Natural killer cell (primary cell): ENCODE measurements at regions not wholly inside any gene's neighbourhood (a gene's known extent, or its start where the extent isn't known, plus 50 kb on each side); places are given as distances from the start of the nearest gene placed in this dataset.

Experiments used
- ATAC-seq, 3 donors: fragments of 150-1000 bp in 2 of 3; fragments of 200-7000 bp in 1 of 3; cut with Tn5 transposase; 1 replicate in 1 of 3; 2 replicates in 2 of 3; pipeline ENCODE4 v1.10.0; 2021; ENCODE audit warnings: mild to moderate bottlenecking in 2 of 3, moderate library complexity in 2 of 3
- DNase-seq, 2 donors: peaks; one replicate each; pipeline versions ENCODE4 v3.0.0 to v3.0.0-alpha.2; 2013 to 2021; ENCODE audit warnings: mixed read lengths in 1 of 2
- H3K27ac ChIP-seq: one replicate; pipeline ENCODE4 v1.5.1; 2013; ENCODE audit warnings: mild to moderate bottlenecking, low read length
- H3K27me3 ChIP-seq: one replicate; pipeline ENCODE4 v1.6.1; 2013; ENCODE audit warnings: low read length; ENCODE audit not compliant: control insufficient read depth, insufficient read depth
- H3K36me3 ChIP-seq: one replicate; pipeline ENCODE4 v1.6.1; 2013; ENCODE audit warnings: low read length; ENCODE audit not compliant: control insufficient read depth, insufficient read depth
- H3K4me1 ChIP-seq: one replicate; pipeline ENCODE4 v1.6.1; 2013; ENCODE audit warnings: low read length; ENCODE audit not compliant: control insufficient read depth, insufficient read depth
- H3K4me3 ChIP-seq: one replicate; pipeline ENCODE4 v1.5.1; 2013; ENCODE audit warnings: low read length
- H3K9me3 ChIP-seq: one replicate; pipeline ENCODE4 v1.6.1; 2013; ENCODE audit warnings: low read length; ENCODE audit not compliant: control insufficient read depth, insufficient read depth
- H3K27ac Mint-ChIP-seq, 2 donors: one replicate each; pipeline ENCODE4 v1.8.0; 2022; ENCODE audit warnings: mild to moderate bottlenecking in 2 of 2, mixed read lengths in 2 of 2, moderate library complexity in 1 of 2
- H3K27me3 Mint-ChIP-seq, 2 donors: one replicate each; pipeline ENCODE4 v1.8.0; 2022; ENCODE audit warnings: low read depth in 2 of 2, mixed read lengths in 2 of 2
- H3K36me3 Mint-ChIP-seq: one replicate; pipeline ENCODE4 v1.8.0; 2022; ENCODE audit warnings: mixed read lengths
- H3K4me1 Mint-ChIP-seq, 2 donors: one replicate each; pipeline ENCODE4 v1.8.0; 2022; ENCODE audit warnings: mixed read lengths in 2 of 2
- H3K4me3 Mint-ChIP-seq: one replicate; pipeline ENCODE4 v1.8.0; 2022; ENCODE audit warnings: mild to moderate bottlenecking, moderate library complexity, mixed read lengths
- H3K9me3 Mint-ChIP-seq, 2 donors: one replicate each; pipeline ENCODE4 v1.8.0; 2022; ENCODE audit warnings: mixed read lengths in 2 of 2
- WGBS: methylation state at CpG from one replicate; pipeline ENCODE4 v1.1.7; 2013; ENCODE audit warnings: missing lambda C conversion rate; ENCODE audit not compliant: insufficient coverage; 5-methylcytosine and 5-hydroxymethylcytosine counted together
- intact Hi-C: fragments of 100-400 bp; cut with micrococcal nuclease; formaldehyde crosslinking; loops from one replicate; pipeline ENCODE4 v1.14.2; 2022
- TF ChIP-seq, protein P1 (sequence below): fragments of 200-600 bp; IDR thresholded peaks from one replicate; pipeline ENCODE4 v1.8.0; 2022; ENCODE audit warnings: antibody characterized with exemption

DNA sequence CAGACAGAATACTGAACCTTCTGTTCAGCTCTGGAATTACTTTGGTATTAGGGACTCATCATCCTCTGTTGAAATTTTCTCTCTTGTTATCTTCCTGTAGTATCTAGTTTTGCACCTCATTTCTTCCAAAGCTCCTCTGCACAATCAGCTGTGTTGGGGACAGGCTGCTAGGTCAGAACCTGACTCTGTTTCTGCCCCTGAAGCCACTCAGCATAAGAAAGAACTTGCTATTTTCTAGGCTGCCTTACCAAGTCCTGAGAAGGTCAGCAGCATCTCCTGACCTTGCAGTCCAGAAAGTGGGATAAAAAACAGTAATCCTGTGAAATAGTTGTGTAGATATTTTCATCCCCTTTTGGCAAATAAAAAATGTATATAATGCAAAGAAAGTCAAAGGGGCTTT, 862.6 kb downstream of the SORCS3 start:
- ATAC-seq (no peak), DNase-seq (no peak)
- H3K9me3 Mint-ChIP-seq = peaks cover 8 to 11% of the 10 kb centered on the region in 2 donors
- H3K27ac Mint-ChIP-seq = no peak overlapping the region
- Histone ChIP-seq H3K27me3 (no peaks in the 10 kb centered on the region), H3K36me3 (no peaks in the 10 kb centered on the region), H3K27ac (no peak overlapping the region), H3K9me3 (no peaks in the 10 kb centered on the region), H3K4me1 (no peaks in the 10 kb centered on the region), H3K4me3 (no peak overlapping the region)
- TF ChIP-seq, protein P1, sequence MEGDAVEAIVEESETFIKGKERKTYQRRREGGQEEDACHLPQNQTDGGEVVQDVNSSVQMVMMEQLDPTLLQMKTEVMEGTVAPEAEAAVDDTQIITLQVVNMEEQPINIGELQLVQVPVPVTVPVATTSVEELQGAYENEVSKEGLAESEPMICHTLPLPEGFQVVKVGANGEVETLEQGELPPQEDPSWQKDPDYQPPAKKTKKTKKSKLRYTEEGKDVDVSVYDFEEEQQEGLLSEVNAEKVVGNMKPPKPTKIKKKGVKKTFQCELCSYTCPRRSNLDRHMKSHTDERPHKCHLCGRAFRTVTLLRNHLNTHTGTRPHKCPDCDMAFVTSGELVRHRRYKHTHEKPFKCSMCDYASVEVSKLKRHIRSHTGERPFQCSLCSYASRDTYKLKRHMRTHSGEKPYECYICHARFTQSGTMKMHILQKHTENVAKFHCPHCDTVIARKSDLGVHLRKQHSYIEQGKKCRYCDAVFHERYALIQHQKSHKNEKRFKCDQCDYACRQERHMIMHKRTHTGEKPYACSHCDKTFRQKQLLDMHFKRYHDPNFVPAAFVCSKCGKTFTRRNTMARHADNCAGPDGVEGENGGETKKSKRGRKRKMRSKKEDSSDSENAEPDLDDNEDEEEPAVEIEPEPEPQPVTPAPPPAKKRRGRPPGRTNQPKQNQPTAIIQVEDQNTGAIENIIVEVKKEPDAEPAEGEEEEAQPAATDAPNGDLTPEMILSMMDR = no peak
- H3K27me3 Mint-ChIP-seq = no peaks in the 10 kb centered on the region
- no peaks in the 10 kb centered on the region for H3K4me1 Mint-ChIP-seq
- no peak overlapping the region for H3K4me3 Mint-ChIP-seq
- H3K36me3 Mint-ChIP-seq = peaks cover 7% of the 10 kb centered on the region
- intact Hi-C loops = no loop called here

DNA sequence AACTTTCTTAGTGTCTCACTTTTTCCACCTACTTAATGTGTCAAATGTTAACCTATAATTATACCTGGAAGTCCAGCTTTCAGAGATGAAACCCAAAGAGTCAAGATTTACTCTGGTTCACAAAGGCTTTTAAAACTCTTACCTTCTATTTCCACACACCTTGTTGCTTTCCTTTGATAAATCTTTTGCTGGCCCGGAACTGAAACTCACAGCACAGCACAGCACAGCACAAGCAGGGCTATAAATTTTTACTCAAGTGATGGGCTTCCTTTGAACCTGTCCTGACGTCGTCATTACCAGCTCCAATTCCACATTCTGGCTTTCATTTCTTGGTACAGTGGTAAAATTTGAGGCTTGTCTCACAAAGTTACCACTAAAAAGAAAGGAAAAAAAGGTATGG, 861.0 kb downstream of the SORCS3 start:
- H3K4me3 Mint-ChIP-seq = no peak overlapping the region

DNA sequence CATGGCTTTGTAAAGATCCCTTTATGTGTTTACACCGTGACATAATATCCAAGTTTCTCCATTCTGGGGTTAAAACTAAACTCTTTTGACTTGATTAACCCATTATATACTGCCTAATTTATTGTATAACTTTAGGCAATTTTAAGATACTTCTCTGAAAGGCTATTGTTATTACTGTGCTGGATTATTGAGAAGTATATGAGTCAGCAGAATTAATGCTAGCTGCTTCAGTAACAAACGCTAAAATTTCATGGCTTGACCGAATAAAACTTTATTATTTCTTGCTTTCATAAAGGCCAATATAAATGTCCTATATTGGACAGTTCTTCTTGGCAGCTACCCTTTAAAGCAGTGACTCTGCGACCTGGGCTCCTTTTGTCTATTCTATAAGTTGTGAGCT, 853.9 kb downstream of the SORCS3 start:
- no peak overlapping the region for H3K4me3 Mint-ChIP-seq

More for the DNA sequence above, 861.0 kb downstream of the SORCS3 start:
- H3K36me3 ChIP-seq = no peaks in the 10 kb centered on the region
- TF ChIP-seq, protein P1 = no peak
- ATAC-seq (no peak), DNase-seq (no peak)
- H3K9me3 Mint-ChIP-seq = peaks cover 11 to 16% of the 10 kb centered on the region in 2 donors
- no peaks in the 10 kb centered on the region for H3K9me3 ChIP-seq
- no peak overlapping the region for H3K27ac ChIP-seq
- WGBS = 67% methylated on average over 1 of the region's 3 CpGs
- no peaks in the 10 kb centered on the region for H3K4me1 ChIP-seq
- no peak overlapping the region for H3K27ac Mint-ChIP-seq
- no peak overlapping the region for H3K4me3 ChIP-seq
- intact Hi-C loops = no loop called here
- H3K36me3 Mint-ChIP-seq = peaks cover 13% of the 10 kb centered on the region
- H3K27me3 ChIP-seq = no peaks in the 10 kb centered on the region
- H3K27me3 Mint-ChIP-seq = no peaks in the 10 kb centered on the region
- H3K4me1 Mint-ChIP-seq = no peaks in the 10 kb centered on the region

DNA sequence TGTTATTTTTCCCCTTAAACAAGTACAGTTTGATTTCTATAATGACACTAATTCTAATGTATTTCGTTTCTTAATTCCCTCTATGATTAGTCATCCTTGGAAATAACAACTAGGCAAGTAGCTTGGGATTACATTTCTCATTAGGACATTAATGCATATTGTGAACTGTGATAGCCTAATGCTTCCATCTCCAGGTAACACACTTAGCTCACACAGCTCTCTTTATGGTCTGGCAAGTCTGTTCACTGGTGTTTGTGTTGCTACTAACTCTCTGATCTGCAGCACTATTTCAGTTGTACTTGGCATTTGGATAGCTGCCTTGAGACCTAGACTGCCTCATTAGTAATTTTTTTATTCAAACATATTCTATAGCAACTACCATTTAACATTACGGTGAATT, 853.2 kb downstream of the SORCS3 start:
- Histone ChIP-seq H3K4me1 (no peaks in the 10 kb centered on the region), H3K4me3 (no peak overlapping the region), H3K36me3 (no peaks in the 10 kb centered on the region), H3K9me3 (no peaks in the 10 kb centered on the region), H3K27me3 (no peaks in the 10 kb centered on the region), H3K27ac (no peak overlapping the region)
- TF ChIP-seq, protein P1 = no peak
- H3K4me3 Mint-ChIP-seq = no peak overlapping the region
- no peaks in the 10 kb centered on the region for H3K27me3 Mint-ChIP-seq
- DNase-seq (no peak), ATAC-seq (no peak)
- WGBS = 88% methylated on average over 1 of the region's 2 CpGs
- intact Hi-C loops = no loop called here
- peaks cover 13 to 21% of the 10 kb centered on the region in 2 donors for H3K9me3 Mint-ChIP-seq
- no peak overlapping the region for H3K27ac Mint-ChIP-seq
- H3K36me3 Mint-ChIP-seq = peaks cover 7% of the 10 kb centered on the region
- H3K4me1 Mint-ChIP-seq = no peaks in the 10 kb centered on the region

More for the DNA sequence above, 853.9 kb downstream of the SORCS3 start:
- Histone ChIP-seq H3K27ac (no peak overlapping the region), H3K36me3 (no peaks in the 10 kb centered on the region), H3K27me3 (no peaks in the 10 kb centered on the region), H3K4me1 (no peaks in the 10 kb centered on the region), H3K9me3 (no peaks in the 10 kb centered on the region), H3K4me3 (no peak overlapping the region)
- Mint-ChIP-seq H3K27me3 (no peaks in the 10 kb centered on the region), H3K9me3 (peaks cover 17 to 24% of the 10 kb centered on the region in 2 donors), H3K36me3 (peaks cover 13% of the 10 kb centered on the region), H3K27ac (no peak overlapping the region), H3K4me1 (no peaks in the 10 kb centered on the region)
- TF ChIP-seq, protein P1 = no peak
- ATAC-seq (no peak), DNase-seq (no peak)
- intact Hi-C loops = no loop called here
- 90% methylated on average over 3 of the region's 4 CpGs for WGBS
